SU-DHL-6 (cell line): ENCODE measurements at regions not wholly inside any gene's neighbourhood (a gene's known extent, or its start where the extent isn't known, plus 50 kb on each side); places are given as distances from the start of the nearest gene placed in this dataset.

Experiments
- CTCF ChIP-seq: fragments of 200-600 bp; sonication (generic); IDR thresholded peaks from one replicate; pipeline ENCODE4 v1.5.1; 2017; ENCODE audit warnings: antibody characterized with exemption, mild to moderate bottlenecking, low read length, moderate library complexity; ENCODE audit not compliant: insufficient read depth, poor library complexity, severe bottlenecking
- EZH2phosphoT487 ChIP-seq: fragments of 200-600 bp; sonication (generic), shearing (Covaris generic); conservative IDR thresholded peaks from 2 replicates; pipeline ENCODE4 v1.6.1; 2018; ENCODE audit warnings: mild to moderate bottlenecking, antibody characterized with exemption, low read length, moderate library complexity, mixed read lengths

- TF ChIP-seq CTCF (no peak), EZH2phosphoT487 (no peak)
Measured at GRCh38 chrX:20322887-20323286, 56.2 kb upstream of the RPS6KA3 start.
